ENCODE measurements at regions not wholly inside any gene's neighbourhood (a gene's known extent, or its start where the extent isn't known, plus 50 kb on each side); places are given as distances from the start of the nearest gene placed in this dataset.

GRCh38 chr21:14876524-14876840 is 188.3 kb downstream of the NRIP1 start:
- no peak overlapping the region for H3K4me3 ChIP-seq
- no peak for DNase-seq (ENCODE audit: low spot score in 2 of 2)
- intact Hi-C loops (cut with DNase I; ENCODE audit: low total_unique reads), result no loop called here
- no peaks in the 10 kb centered on the region for H3K27me3 ChIP-seq
- TF ChIP-seq, protein P1, sequence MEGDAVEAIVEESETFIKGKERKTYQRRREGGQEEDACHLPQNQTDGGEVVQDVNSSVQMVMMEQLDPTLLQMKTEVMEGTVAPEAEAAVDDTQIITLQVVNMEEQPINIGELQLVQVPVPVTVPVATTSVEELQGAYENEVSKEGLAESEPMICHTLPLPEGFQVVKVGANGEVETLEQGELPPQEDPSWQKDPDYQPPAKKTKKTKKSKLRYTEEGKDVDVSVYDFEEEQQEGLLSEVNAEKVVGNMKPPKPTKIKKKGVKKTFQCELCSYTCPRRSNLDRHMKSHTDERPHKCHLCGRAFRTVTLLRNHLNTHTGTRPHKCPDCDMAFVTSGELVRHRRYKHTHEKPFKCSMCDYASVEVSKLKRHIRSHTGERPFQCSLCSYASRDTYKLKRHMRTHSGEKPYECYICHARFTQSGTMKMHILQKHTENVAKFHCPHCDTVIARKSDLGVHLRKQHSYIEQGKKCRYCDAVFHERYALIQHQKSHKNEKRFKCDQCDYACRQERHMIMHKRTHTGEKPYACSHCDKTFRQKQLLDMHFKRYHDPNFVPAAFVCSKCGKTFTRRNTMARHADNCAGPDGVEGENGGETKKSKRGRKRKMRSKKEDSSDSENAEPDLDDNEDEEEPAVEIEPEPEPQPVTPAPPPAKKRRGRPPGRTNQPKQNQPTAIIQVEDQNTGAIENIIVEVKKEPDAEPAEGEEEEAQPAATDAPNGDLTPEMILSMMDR (IDR thresholded peaks at IDR 0.05), result no peak
- TF ChIP-seq POLR2AphosphoS5 (IDR thresholded peaks at IDR 0.05), result no peak
- no peak for TF ChIP-seq POLR2A (IDR thresholded peaks at IDR 0.05)
- peak overlapping the region in 1 of 2 donors; percentile 33 for H3K27ac ChIP-seq
- H3K36me3 ChIP-seq, result no peaks in the 10 kb centered on the region
- H3K9me3 ChIP-seq, result no peaks in the 10 kb centered on the region
- peaks cover 0 to 8% of the 10 kb centered on the region in 2 donors for H3K4me1 ChIP-seq

GRCh38 chr21:14875704-14876523 is 188.9 kb downstream of the NRIP1 start:
- no peak for DNase-seq (ENCODE audit: low spot score in 2 of 2)
- no peak for TF ChIP-seq POLR2AphosphoS5 (IDR thresholded peaks at IDR 0.05)
- TF ChIP-seq, protein P1 (IDR thresholded peaks at IDR 0.05), result no peak
- no peak for TF ChIP-seq POLR2A (IDR thresholded peaks at IDR 0.05)
- no peaks in the 10 kb centered on the region for H3K27me3 ChIP-seq
- peak overlapping the region in 1 of 2 donors; percentile 33 for H3K27ac ChIP-seq
- peaks cover 0 to 8% of the 10 kb centered on the region in 2 donors for H3K4me1 ChIP-seq
- H3K4me3 ChIP-seq, result no peak overlapping the region
- no peaks in the 10 kb centered on the region for H3K36me3 ChIP-seq
- intact Hi-C loops (cut with DNase I; ENCODE audit: low total_unique reads), result no loop called here
- no peaks in the 10 kb centered on the region for H3K9me3 ChIP-seq

- DNase-seq (ENCODE audit: low spot score in 2 of 2), result no peak
- no peaks in the 10 kb centered on the region for H3K27me3 ChIP-seq
- H3K4me3 ChIP-seq, result no peak overlapping the region
- H3K4me1 ChIP-seq, result peaks cover 0 to 8% of the 10 kb centered on the region in 2 donors
- intact Hi-C loops (cut with DNase I; ENCODE audit: low total_unique reads), result no loop called here
- no peak for TF ChIP-seq POLR2A (IDR thresholded peaks at IDR 0.05)
- TF ChIP-seq, protein P1 (IDR thresholded peaks at IDR 0.05), result no peak
- TF ChIP-seq POLR2AphosphoS5 (IDR thresholded peaks at IDR 0.05), result no peak
- H3K27ac ChIP-seq, result no peak overlapping the region
- H3K9me3 ChIP-seq, result no peaks in the 10 kb centered on the region
- H3K36me3 ChIP-seq, result no peaks in the 10 kb centered on the region
These were observed 189.6 kb downstream of the NRIP1 start for GRCh38 chr21:14875186-14875585.

DNA sequence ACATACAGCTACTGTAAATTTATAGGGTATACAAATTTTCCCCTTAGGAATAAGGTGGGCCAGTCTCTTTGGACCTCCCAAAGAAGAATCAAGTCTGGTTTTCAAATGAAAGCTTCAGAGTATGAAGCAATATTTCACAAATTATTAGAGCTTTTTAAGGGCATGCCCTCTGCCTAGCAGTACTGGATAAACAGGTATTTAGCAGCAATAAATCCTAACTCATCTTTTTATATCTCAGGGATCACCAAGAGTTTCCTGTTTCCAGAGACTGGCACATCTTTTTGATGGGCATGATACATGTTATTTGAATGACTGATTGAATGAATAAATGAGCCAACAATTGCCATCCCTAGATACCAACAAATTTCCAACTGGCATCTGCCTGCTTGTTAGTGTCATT is 190.4 kb downstream of the NRIP1 start:
- H3K4me3 ChIP-seq, result no peak overlapping the region
- intact Hi-C loops (cut with DNase I; ENCODE audit: low total_unique reads), result no loop called here
- TF ChIP-seq, protein P1 (IDR thresholded peaks at IDR 0.05), result no peak
- no peak for TF ChIP-seq POLR2A (IDR thresholded peaks at IDR 0.05)
- TF ChIP-seq POLR2AphosphoS5 (IDR thresholded peaks at IDR 0.05), result no peak
- peaks cover 0 to 11% of the 10 kb centered on the region in 2 donors for H3K4me1 ChIP-seq
- H3K36me3 ChIP-seq, result no peaks in the 10 kb centered on the region
- no peak overlapping the region for H3K27ac ChIP-seq
- no peaks in the 10 kb centered on the region for H3K9me3 ChIP-seq
- no peaks in the 10 kb centered on the region for H3K27me3 ChIP-seq
- DNase-seq (ENCODE audit: low spot score in 2 of 2), result no peak

DNA sequence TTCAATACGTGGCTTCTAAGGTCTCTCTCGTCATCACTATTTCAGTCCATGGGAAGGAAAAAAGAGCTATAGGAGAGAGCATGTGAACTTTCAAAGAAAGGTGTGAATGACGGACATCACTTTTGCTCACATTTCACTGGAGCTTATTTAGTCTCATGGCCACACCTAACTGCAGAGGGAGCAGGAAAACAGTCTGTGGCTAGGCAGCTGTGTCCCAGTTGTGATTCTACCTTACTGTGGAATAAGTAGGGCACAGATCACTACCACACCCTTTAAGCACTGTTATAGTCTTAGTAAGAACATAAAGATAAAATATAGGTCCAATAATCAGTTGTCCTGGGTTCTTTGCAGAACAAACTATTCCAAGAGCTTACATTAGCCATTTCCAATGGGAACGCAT is 192.9 kb downstream of the NRIP1 start:
- no peak for DNase-seq (ENCODE audit: low spot score in 2 of 2)
- Histone ChIP-seq H3K27me3 (no peaks in the 10 kb centered on the region), H3K36me3 (no peaks in the 10 kb centered on the region), H3K9me3 (no peaks in the 10 kb centered on the region), H3K4me1 (peaks cover 0 to 3% of the 10 kb centered on the region in 2 donors), H3K27ac (no peak overlapping the region), H3K4me3 (no peak overlapping the region)
- TF ChIP-seq POLR2AphosphoS5 (IDR thresholded peaks at IDR 0.05) (no peak), POLR2A (IDR thresholded peaks at IDR 0.05) (no peak)
- intact Hi-C loops (cut with DNase I; ENCODE audit: low total_unique reads), result no loop called here
